GM19238 (cell line): ENCODE measurements at regions not wholly inside any gene's neighbourhood (a gene's known extent, or its start where the extent isn't known, plus 50 kb on each side); places are given as distances from the start of the nearest gene placed in this dataset.
"Not testable (repeated sequence)": the region's sequence is repeated elsewhere in the genome, so short reads cannot be mapped to it uniquely, and the experiment has no call there.

ENCODE experiments used
- DNase-seq: peaks from one replicate; pipeline ENCODE4 v3.0.0; 2011; ENCODE audit warnings: low spot score; ENCODE audit not compliant: insufficient read length

DNA sequence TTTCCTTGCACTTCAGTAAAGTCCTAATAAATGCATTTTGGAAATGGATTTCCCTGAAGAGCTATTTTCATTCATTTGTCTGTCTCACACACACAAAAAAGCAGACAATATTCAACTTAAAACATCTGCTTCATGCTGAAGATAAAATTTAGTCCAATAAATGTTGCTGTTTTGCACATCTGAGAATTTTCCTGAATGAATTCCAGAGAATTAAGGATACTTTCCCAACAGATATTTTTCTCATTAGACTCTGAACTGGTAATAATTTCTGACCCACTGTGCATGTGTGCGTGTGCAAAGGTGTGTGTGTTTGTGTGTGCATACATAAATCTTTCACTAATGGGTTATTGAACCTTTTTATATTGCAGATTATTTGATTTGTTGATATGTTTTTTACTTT is 390.2 kb upstream of the TMEFF2 start:
- no peak for DNase-seq

DNA sequence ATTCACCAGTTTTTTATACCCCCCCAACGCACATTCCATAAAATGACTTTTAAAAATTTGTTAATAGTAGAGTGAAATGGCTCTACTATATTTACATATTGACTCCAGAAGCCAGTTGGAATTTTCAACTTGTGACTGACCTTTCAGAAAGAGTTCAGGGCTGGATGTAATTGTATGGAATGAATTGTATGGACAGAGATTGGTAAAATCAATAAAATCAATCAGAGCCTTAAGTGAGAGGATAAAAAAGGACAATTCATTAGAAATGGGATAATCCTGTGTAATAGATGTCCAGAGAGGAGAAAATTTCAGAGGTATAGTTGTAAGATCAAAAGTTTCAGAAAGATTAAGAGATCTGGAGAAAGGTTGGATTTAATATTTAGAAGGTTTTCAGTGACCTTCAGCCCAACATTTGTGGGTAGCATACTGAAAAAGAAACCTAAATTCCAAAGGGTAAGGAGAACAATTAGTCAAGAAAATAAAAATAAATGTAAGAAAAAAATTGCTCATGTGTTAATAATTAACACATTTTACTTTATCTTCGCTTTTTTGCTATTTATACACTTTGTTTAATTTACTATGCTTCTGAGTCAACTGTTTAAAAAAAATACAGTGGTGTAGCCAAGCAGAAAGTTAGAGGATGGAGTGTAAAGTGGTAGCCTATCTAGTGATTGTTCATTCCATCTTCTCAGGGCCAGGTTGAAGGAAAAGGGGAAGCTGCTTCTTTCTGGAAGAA is 385.4 kb upstream of the TMEFF2 start:
- no peak for DNase-seq

DNA sequence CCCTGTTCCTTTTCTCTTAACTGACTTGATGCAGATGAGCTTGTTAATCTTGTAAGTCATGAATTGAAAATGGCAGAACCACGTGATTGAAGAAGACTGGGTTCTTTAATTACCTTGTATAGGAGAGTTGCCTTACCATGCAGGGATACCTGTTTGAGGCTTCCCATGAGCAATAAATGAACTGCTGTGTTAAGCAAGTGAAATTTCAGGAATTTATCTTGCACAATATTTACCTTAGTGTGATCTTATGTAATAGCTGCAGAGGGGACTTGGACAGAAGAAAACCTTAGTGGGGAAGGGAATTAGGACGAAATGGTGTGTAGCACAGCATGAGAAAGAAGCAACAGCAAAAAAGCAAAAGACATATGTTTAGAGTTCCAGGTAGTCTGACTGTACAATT is 384.0 kb upstream of the TMEFF2 start:
- no peak for DNase-seq

DNA sequence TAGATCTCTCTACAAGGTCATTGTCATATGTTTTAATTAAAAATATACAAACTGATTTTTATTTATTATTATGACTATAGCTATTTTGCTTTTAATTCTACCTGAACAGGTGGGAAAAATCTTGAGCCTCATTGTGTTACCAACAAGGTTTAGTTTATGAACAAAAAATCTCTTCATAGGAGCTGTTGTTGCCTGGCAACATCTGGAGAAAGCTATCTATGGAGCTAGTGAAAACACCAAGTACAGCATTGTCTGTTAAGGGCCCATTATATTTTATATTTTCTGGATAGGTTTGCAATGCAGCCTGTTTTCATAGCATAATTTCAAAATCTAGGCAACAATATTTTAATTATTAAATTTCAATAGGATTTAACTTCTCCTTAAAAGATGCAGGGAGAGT is 383.0 kb upstream of the TMEFF2 start:
- DNase-seq, result no peak

DNA sequence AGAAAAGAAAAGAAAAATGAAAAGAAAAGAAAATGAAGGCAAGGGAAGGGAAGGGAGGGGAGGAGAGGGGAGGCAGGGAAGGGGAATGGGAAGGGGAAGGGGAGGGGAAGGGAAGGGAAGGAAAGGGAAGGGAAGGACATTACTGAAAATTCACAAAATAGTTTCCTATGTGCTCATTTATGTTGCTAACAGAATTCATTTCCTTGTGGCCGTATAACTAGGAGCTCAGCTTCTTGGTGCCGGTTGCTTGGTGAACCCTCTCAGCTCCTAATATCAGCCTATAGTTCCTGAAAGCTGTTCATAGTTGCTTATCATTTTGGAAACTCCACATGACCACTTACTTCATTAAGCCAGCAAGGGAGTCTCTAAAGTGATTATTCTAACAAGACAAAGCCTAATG is 379.8 kb upstream of the TMEFF2 start:
- DNase-seq, result no peak

DNA sequence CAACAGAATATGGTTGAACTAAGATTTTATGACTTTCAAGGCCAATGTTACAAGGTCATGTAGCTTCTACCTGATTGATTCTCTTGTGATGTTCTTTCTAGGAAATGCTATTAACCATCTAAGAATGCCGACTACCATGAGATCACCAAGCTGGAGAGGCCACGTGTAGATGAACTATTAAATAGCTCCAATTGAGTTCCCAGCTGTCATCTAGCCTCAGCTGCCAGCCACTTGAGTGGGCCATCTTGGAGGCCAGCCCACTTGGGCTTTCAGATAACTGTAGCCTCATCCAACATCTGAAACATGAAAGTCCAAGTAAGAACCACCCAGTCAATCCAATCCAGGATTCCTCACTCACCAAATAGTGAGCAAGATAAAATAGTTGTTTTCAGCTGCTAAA is 376.9 kb upstream of the TMEFF2 start:
- DNase-seq, result no peak

DNA sequence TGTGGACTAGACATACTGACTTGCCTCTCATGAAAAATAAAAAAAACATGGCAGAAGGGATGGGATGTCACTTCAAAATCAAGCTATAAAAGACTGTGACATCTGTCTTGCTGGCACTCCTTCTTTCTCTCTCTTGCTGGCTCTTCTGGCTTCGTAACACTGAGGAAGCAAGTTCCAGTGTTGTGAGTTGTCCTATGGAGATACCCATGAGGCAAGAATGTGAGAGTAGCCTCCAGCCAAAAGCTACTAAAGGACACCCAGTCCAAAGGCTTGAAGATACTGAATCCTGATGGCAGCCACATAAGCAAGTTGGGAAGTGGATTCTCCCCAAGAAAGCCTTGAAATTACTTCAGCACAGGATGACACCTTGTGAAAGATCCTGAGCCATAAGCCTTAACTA is 376.1 kb upstream of the TMEFF2 start:
- DNase-seq, result no peak

DNA sequence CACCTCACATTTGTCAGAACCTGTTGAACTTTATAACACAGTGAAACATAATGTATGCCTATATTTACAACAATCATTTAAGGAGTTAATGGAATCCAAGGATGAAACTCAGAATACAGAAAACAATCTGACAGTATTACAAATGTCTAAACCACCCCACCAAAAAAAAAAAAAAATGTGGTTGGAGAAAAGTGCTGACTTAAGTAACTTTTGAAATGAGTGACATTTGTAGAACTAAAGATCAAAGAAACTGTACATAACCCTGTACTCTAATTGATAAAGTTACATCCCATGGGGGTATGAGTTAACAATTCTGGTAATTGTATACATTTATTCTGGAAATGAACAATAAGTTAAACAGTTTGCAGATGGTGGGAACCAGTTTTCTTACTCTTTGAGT is 372.1 kb upstream of the TMEFF2 start:
- no peak for DNase-seq

DNA sequence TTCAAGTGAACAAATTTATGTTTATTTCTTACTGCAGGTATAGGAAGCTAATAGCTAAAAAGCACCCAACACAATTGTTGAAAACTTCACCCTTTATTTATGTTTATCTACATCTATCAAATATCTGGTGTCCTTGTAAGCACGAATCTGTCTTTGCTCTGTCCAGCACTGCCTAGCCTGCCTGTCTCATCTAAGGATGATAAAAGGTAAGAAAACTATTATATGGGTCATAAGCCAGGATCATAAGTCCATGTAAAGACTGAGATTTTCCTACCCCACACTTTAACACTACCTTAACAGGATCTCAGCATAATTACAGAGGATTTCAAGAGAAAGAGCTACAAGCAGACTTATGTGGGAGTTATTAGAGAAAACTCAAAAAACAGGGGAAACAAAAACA is 365.6 kb upstream of the TMEFF2 start:
- DNase-seq, result no peak

DNA sequence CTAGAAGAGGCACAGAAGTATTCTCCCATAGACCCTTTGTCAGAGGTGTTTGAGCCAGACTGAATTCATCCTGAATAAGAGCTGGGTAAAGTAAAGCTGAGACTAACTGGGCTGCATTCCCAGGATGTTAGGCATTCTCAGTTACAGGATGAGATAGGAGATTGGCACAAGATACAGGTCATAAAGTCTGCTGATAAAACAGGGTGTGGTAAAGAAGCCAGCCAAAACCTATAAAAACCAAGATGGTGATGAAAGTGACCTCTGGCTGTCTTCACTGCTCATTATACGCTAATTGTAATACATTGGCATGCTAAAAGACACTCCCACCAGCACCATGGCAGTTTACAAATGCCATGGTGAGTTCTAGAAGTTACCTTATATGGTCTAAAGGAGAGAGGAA is 364.9 kb upstream of the TMEFF2 start:
- DNase-seq, result no peak

DNA sequence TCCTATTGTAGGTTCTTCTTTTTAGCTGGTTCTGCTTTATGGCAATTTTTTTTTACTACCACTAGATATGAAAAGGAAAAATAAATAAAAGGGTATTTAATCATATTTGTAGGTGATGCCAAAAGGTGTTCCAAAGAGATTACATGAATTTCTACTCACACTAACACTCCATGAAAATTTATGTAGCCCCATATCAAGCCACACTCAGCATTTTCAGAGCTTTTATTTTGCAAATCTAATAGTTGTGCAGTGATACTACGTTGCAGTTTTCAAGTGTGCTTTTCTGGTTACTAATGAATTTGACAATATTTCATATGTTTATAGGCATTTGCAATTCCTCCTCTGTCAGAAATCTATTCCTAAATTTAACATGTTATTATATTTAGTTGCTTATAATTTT is 363.9 kb upstream of the TMEFF2 start:
- no peak for DNase-seq

DNA sequence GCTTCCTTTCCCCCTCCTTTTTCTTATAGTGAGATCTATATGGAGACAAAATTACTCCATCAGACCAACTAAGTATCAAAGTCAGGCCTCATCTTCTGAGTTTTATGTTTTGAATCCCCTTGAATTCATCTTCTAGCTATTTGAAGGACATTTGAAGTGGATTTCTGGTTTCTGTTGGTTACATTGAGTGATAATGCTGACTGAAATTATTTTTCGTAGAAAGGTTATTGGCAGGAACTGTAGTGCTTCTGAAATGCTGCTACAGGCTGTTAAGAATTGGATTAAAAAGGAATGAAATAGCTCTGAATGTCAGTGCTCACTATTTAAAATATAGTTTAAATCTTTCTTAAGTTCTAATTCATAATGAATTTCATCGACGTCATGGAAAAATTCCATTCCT is 361.0 kb upstream of the TMEFF2 start:
- no peak for DNase-seq

DNA sequence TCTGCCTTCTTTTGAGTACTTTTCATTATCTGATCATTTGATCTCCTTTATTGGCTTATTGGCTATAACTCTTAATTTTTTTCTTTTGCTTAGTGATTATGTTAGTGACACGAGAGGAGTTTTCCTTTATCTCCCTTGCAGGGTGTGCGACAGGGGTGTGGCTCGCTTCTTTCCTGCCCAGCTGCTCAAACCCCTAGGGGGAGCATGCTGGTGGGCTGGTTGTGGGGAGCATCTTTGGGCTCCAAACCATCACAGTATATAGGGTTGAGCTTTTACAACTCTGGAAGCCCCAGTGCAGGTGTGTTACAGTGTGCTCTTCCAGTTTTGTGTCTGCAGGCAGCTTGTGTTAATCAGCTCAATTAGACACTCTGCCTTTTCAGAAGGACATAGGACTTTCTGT is 357.0 kb upstream of the TMEFF2 start:
- DNase-seq, result no peak

DNA sequence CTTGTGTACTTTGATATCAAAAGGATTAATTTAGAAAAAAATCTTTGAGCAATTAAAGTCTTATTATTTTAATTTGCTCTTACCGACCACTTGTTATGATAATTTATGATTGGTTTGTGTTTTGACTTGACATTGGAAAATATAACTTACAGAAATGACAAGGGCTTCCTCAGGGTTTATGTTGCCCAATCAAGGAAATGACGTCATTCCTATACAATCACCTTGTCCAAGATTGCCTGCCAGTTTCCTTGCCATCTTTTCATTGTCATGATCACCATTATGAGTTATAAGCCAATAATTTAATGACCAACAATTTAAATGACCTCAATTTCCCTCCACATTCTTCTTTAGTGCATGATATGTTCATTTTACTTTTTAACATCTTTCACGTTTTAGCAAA is 351.8 kb upstream of the TMEFF2 start:
- no peak for DNase-seq

DNA sequence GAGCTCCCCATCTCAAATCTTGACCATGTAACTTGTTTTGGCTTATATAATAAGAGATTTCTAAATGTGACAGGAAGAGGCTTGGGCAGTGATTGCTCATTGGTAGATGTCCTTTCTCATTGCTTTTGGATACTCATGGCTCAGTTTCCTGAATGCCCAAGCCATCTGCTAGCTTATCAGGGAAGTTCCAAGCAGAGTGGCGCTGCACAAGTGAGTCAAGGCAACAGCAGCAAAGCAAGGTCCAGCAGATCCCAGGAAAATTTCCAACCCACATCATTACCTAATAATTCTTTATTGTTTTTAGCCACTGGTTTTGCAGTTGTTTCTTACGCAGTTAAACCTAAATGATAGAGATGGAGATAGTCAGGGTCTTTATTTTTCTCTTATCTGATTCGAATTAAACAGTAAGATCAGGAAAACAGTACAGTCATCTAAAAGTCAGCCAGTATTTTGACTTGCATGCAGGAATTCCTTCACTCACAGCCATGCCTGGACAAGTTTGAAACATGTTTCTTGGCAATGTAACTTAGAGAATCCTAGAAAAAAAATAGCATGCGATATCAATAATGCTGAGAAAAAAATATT is 349.7 kb upstream of the TMEFF2 start:
- DNase-seq, result no peak

DNA sequence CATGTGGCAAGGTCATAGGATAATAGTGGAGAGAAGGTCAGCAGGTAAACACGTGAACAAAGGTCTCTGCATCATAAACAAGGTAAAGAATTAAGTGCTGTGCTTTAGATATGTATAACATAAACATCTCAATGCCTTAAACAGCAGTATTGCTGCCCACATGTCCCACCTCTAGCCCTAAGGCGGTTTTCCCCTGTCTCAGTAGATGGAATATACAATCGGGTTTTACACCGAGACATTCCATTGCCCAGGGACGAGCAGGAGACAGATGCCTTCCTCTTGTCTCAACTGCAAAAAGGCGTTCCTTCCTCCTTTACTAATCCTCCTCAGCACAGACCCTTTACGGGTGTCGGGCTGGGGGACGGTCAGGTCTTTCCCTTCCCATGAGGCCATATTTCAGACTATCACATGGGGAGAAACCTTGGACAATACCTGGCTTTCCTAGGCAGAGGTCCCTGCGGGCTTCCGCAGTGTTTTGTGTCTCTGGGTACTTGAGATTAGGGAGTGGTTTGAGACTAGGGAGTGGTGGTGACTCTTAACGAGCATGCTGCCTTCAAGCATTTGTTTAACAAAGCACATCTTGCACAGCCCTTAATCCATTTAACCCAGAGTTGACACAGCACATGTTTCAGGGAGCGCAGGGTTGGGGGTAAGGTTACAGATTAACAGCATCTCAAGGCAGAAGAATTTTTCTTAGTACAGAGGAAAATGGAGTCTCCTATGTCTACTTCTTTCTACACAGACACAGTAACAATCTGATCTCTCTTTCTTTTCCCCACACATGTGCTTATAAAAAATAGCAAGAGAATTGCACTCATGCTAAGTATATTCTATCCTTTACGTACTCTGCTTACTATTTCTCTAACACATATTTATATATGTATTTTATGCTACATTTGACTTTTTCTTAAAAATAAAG is 347.7 kb upstream of the TMEFF2 start:
- not testable (repeated sequence) for DNase-seq

DNA sequence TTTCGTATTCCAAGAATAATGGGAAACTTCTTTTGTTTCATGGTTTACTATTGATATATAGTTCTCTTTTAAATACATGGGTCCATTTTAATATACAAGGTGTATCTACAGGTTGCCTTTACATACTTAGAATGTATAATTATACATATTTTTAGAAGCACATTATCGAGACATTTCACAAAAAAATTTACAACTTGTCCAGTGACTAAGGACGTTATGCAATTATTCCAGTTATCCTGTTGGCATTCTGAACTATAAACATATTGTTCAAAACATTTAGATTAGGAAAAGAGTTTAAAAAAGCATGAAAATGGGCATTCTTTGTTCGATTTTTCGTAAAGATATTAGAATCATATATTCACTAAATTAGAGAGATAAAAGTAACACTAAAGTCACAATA is 344.6 kb upstream of the TMEFF2 start:
- DNase-seq, result no peak

DNA sequence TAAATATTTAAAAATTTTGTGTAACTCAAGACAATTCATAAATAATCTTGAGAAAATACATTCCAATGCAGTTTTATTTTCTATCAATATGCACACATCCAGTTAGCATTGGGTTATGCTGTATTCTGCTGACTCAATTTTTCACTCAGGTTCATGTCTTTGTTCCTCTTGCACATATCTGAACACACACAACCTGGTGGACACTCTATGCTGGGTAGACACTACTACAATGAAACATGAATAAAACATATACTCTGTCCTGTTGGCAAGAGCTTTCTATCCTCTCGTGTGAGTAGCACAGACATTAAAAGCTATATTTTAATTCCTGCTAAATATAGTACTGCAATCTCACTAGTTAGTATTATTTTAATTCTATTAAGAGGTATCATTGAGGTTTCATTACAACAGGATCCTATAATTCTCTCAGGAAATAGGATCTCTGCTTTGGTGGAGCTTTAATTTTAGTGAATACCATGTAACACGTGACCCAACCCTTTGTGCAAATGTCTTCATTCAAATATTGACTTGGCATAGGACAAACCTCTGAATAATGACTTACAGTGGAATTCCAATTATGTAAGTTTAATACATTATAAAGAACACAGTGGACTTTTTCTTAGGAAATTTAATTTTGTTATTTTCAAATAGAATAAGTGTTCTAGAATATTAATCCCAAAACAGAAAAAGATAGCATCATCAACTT is 342.3 kb upstream of the TMEFF2 start:
- no peak for DNase-seq

DNA sequence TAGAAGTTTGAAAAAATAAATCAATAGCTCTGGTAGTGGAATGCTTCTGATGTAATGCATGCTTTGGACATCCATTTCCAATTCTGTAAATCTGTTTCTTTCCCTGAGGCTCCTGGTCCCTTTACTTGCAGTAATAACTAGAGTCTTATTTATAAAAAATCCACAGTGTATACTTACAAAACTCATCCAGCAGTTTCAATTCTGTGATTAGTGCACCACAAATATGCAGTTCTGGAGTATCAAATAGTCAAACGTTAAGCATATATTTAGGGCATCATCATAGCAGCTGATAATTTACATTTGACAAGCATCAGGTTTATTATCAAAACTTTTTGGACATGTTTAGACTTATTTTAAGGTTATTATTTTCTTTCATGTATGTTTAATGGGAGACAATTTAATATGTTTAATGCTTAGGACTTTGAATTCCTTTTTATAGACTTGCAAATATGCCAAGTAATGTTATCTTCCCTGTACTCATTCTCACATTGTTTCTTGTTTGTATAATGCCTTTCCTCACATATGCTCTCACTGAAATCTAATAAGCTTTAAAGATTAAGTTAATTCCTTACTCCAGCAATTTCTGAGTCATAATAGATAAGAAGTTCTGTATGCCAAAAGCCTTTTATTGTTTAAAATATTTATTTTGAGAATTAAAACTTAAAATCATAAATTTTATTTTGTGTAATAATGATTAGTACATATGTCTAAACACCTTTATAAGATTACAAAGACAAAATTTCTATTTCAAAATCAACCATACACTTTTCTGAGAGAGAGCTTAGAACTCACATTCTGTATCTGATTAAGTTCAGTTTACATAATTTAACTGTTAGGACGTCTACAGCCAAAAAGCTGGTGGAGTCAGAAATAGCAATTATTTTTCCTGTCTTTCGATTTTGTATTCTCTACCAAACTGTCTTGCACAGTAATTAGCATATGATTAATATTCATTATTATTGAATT is 341.5 kb upstream of the TMEFF2 start:
- no peak for DNase-seq

DNA sequence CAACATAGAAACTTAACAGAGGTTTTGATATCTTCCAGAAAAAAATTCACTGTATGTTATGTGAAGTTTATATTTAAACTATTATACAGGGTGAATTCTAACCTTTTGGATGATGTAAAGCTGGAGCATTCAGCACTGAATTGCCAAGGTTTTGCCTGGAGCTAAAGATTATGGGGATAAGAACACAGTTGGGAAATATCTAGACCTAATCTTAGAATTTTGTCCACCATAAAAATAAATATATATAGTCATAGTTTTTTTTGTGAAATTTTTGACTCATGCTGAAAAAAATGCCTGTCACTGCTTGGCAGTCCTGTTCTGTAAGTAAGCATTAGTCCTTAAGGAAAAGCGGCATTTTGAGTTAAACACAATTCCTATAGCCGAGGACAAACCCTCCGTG is 339.3 kb upstream of the TMEFF2 start:
- no peak for DNase-seq
